ENCODE measurements at regions not wholly inside any gene's neighbourhood (a gene's known extent, or its start where the extent isn't known, plus 50 kb on each side); places are given as distances from the start of the nearest gene placed in this dataset.
"Not testable (repeated sequence)": the region's sequence is repeated elsewhere in the genome, so short reads cannot be mapped to it uniquely, and the experiment has no call there.

DNA sequence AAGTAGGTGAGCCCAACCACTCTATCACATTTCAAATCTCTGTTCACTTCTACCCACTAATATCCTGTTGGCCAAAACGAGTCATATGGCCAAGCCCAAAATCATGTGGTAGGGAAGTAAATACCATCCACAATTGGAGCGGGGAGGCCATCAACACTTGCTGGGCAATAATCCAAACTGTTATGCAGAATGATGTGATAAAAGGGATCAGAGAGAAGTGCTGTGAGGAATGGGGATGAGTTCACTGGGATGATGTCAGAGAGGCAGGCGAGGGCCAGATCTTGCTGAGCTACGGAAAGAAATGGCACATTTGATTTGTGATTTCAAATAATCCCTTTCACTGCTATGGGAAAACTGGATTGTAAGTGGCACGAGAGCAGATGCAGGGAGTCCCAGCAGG, 188.4 kb downstream of the NPIPA8 start:
- DNase-seq = not testable (repeated sequence)

- not testable (repeated sequence) for DNase-seq
Measured at GRCh38 chr16:18146601-18147142, 189.9 kb downstream of the NPIPA8 start.

DNA sequence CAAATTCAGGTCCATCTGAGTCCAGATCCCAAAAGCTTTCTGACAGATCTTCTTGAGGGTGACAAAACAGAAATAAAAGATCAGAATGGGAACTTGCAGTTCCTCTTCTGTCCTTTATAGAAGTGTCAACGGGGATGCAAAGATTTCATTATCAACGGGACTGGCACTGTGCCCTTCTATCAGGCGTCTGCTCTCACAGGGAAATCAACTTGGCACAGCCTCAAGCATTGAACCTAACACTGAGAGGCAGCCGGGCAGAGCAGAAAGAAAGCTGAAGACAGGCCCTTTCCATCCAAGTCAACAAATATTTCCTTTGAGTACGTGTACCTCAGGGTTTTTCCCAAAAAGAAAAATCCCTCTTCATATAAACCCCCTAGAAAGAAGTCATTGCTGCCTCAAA, 194.5 kb downstream of the NPIPA8 start:
- not testable (repeated sequence) for DNase-seq

GRCh38 chr16:18136288-18136687, 200.2 kb downstream of the NPIPA8 start:
- DNase-seq = not testable (repeated sequence)

DNA sequence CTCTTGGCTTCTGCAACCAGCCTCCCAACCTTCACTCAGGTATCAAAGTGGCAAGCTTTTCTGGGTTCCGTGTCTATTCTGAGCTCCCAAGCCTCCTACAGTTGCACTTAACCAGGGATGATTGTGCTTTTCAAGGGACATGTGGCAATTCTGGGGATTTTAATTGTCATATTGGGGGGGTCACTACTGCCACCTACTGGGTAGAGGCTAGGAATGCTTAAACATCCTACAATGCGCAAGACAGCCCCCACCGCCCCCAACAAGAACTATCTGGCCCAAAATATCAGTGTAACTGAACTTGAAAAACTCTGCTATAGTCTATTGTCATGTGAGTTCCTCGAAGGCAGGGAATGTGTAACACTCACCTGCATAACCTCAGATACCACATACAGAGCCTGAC, 201.5 kb downstream of the NPIPA8 start:
- not testable (repeated sequence) for DNase-seq

DNA sequence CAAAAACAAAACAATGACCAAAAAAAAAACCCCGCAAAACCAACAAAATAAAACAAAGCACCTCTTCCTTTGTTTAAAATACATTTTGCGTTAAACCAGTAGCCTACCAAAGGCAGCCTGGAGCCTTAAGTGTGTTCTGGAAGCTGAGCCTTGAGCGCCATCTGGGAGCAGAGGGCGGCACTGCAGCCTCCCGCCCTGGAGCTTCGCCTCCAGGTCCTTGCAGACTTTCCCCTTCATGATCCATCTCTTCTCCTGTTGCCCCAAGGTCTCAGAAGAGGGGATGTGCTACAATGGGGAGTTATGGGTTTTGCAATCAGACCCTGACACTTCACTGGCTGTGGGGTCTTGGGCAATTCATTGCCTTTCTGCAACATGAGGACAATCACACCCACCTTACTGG, 204.9 kb downstream of the NPIPA8 start:
- DNase-seq = not testable (repeated sequence)

- not testable (repeated sequence) for DNase-seq
Measured at GRCh38 chr16:18130478-18131120, 205.9 kb downstream of the NPIPA8 start.

GRCh38 chr16:18127033-18127432, 209.5 kb downstream of the NPIPA8 start:
- DNase-seq = not testable (repeated sequence)

DNA sequence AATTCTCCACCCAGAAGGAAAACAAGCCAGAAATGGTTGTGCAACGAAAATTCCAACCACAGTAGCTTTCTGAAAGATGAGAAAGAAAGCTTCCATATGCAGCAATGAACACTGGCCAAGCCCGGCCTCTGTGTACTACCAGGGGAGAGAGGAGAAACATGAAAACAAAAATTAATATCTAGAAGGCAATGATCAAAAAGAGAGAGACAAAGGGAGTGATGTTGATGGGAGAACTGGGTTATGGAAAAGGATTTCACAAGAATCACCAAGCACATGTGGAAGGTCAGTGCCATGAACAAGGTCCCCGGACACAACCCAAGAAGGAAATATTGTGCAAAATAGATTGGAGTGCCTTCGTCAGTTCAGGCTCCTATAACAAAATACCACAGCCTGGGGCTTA, 217.4 kb downstream of the NPIPA8 start:
- not testable (repeated sequence) for DNase-seq

GRCh38 chr16:18118684-18119083, 217.9 kb downstream of the NPIPA8 start:
- not testable (repeated sequence) for DNase-seq

GRCh38 chr16:18118071-18118470, 218.5 kb downstream of the NPIPA8 start:
- DNase-seq = not testable (repeated sequence)

GRCh38 chr16:18104412-18104811, 232.1 kb downstream of the NPIPA8 start:
- DNase-seq = not testable (repeated sequence)

- DNase-seq = not testable (repeated sequence)
Measured at GRCh38 chr16:18101077-18101476, 235.5 kb downstream of the NPIPA8 start.

DNA sequence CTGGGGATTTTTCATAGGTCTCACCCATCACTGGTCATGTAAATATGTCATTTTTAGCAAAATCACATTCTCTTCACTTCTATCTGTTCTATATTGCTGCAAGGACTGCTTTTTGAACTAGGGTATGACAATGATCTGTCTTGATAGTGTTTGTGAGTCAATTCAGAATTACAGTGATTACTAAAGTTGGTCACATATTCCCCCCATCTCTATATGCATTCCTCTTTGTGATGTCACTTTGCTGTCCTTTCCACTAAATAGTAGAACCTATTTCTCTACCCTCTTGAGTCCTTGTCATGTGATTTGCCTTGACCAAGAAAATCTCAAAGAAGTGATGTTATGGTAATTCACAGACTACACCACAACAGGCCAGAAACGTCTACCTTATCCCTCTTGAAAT, 243.9 kb downstream of the NPIPA8 start:
- DNase-seq = not testable (repeated sequence)

GRCh38 chr16:18080658-18081363, 255.7 kb downstream of the NPIPA8 start:
- not testable (repeated sequence) for DNase-seq

DNA sequence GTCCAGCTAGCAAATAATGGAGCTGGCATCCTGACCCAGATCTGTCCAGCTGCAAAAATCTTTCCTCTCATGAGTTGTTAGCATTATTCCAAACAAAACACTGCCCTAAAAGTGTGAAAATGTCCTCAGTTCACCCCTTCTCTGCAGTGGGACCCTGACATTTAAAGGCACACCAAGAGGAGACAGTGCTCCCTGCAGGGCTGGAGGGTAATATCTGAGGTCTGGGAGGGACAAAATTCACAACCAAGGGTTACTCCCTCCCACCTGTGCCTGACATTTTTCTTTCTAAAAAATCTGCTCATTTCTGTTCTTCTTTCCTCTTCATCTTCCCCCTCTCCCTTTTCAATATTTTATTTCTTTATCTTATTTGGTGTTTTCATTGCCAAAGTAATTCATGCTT, 258.6 kb downstream of the NPIPA8 start:
- not testable (repeated sequence) for DNase-seq

DNA sequence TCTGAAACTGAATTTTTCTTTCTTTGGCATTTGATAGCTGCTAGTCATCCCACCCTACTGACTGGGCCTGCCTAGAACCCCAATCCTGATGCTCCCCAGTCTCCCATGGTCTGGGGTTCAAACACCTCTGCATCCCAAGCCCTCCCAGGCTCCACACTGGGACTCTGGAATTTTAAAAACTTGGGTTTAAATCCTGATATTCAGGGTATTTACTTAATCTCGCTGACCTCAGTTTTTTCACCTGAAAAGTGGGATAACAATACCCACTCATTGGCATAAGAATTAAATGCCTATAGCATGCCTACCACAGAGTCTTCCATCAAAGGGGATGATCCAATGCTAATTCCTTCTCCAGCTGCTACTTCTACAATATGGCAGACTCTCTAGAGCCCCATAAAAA, 264.4 kb downstream of the NPIPA8 start:
- no peak for DNase-seq

DNA sequence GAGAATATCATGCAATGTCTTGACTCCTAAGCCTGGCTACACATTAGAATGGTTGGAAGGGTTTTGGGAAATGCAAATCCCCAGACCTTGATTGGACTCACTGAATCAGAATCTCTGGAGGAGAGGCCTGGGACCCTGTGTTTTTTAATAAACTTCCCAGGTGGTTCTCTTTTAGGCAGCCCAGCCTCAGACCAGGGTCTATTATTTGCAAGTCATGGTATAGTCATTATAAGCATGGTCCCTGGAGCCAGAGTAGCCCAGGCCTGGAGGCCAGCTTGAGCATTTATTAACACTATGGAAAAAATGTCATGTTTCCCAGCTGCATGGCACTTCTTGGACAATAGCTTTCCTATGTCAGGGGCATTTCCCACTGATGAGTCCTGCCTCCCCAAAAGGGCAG, 266.9 kb downstream of the NPIPA8 start:
- no peak for DNase-seq

DNA sequence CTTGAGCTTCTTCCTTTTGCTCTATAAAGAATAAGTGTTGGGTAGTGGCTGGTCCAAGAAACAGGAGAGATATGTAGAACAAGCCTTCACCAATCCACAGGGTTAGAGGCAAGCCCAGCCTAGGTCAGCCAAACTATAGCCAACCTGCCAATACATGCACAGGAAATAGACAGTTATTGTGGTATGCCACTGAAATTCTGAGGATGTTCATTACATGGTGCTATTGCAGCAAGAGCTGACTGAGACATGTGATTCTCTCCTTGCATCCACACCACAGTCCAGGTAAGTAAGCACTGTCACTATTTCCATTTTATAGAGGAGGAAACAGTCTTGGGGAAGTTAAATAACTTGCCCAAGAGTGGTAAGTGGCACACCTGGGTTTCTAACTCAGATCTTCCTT, 268.1 kb downstream of the NPIPA8 start:
- no peak for DNase-seq

DNA sequence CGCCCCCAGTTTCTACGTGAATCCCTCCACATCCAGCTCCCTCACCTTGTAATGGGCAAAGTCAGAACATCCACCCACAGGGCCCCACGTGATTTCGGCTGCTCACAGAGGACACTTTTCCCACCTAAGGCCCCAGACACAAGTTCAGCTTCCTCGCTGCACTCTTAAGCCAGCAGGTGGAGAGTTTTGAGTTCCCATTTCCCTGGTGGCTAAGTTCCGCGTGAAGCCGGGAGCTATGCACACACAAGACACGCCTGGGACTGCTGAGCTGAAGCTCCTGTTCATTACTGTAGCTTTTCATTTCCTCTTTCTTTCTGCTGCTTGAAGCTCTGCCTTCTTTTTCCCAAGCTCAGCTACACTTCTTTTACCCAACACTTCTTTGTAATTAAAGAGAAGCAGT, 273.8 kb downstream of the NPIPA8 start:
- DNase-seq = no peak

GRCh38 chr16:18060351-18060750, 276.2 kb downstream of the NPIPA8 start:
- no peak for DNase-seq

DNA sequence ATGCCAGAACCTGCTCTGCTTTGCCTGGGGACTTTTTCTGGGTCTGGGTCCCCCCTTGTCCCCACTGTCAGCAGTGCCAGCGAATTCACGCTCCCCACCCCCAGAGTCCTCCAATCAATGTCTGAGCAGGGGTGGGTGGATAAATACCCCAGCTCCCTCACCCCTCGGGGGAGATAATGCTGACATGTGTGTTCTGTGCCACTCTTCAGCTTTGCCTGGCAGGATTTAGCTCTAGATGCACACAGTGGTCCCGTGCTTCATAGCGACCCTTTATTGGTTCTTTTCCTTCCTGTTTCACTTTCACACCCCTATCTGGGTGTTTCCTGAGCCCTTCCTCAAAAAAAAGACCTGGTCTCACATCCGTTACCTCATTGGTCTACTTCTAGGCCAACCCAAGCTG, 277.0 kb downstream of the NPIPA8 start:
- no peak for DNase-seq

DNA sequence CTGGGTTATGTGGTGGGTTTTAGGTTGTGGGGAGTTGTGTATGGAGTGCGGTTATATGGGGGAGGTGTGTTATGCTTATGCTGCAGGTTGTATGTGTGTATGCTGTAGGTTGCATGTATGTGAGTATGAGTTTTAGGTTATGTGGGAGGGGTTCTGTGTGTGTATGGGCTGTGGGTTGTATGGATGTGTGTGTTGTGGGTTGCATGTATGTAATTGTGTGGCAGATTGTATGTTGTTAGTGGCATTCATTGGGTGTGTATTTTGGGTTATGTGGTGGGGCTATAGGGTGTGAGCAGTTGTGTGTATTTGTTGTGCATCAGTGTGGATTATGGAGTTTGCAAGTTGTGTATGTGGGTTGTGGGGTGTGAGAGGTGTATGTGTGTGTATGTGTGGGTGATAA, 277.4 kb downstream of the NPIPA8 start:
- no peak for DNase-seq

DNA sequence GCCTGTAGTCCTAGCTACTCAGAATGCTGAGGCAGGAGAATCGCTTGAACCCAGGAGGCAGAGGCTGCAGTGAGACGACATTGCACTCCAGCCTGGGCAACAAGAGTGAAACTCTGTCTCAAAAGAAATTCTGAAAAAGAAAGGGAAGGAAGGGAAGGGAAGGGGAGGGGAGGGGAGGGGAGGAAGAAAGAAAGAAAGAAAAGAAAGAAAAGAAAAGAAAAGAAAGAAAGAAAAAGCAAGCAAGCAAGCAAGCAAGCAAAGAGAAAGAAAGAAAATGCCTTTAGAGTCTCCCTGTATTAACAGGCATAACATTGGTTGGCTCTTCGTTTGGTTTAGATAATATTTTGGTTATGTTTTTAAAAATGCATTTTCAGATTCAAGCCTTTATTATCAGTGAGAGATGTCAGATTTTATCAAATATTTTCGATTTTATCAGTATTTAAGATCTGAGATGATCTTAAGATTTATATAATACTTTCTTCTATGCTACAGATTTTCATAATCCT, 281.1 kb downstream of the NPIPA8 start:
- DNase-seq = no peak
